ENCODE measurements at regions not wholly inside any gene's neighbourhood (a gene's known extent, or its start where the extent isn't known, plus 50 kb on each side); places are given as distances from the start of the nearest gene placed in this dataset.

DNA sequence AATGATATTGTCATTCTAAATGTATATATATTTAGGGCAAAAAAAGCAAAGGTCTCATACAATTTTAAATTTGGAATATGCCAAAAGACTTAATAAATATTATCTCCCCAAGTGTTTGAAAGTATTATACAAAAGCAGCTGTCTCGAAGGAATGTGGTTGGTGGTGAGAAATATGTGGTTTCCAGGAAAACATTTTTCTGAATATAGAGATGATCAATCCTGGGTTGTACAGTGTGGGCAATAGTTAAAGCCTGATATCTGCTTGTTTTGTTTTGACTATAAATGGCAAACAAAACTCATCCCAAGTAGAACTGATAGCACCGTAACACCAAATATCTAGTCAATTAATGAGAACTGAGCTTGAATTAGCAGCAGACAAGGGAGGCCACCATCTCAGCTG is 391.8 kb upstream of the CD180 start:
- TF ChIP-seq, protein P1, sequence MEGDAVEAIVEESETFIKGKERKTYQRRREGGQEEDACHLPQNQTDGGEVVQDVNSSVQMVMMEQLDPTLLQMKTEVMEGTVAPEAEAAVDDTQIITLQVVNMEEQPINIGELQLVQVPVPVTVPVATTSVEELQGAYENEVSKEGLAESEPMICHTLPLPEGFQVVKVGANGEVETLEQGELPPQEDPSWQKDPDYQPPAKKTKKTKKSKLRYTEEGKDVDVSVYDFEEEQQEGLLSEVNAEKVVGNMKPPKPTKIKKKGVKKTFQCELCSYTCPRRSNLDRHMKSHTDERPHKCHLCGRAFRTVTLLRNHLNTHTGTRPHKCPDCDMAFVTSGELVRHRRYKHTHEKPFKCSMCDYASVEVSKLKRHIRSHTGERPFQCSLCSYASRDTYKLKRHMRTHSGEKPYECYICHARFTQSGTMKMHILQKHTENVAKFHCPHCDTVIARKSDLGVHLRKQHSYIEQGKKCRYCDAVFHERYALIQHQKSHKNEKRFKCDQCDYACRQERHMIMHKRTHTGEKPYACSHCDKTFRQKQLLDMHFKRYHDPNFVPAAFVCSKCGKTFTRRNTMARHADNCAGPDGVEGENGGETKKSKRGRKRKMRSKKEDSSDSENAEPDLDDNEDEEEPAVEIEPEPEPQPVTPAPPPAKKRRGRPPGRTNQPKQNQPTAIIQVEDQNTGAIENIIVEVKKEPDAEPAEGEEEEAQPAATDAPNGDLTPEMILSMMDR (conservative IDR thresholded peaks at IDR 0.05): no peak
- H3K27ac ChIP-seq: no peak overlapping the region

DNA sequence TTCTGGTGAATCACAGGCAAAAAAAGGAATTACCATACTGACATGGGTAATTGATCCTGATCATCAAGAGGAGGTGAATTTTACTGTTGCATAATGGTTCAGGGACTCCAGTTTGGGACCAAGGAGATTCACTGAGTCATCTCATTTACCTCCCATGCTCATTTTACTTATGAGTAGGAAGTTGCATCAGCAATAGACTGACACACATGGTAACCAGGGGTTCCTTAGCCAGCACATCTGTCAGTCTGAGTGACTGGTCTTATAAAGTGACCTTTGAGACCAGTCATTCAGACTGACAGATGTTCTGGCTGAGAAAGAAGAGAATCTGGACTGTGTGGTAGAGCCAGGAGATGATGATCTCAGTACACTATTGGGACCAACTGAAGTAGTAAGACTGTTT is 384.6 kb upstream of the CD180 start:
- no peak overlapping the region for H3K27ac ChIP-seq
- TF ChIP-seq, protein P1 (conservative IDR thresholded peaks at IDR 0.05): no peak

DNA sequence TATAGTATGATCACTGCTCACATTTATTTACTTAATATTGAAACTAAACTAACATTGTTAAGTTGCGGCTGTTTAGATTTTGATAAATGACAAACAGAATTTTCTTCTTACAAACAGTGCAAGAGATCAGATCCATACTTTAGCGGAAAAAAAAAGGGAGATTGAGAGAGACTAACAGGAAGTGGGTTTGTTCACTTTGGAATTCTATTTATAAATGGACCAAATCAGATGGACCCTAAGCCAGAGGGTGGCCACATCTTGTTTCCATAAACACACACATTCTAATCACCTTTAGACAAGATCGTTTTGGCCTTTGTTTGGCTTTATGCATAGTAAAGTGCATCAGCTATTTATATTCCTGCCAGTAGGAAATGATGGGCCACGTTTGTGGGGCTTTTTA is 381.4 kb upstream of the CD180 start:
- H3K27ac ChIP-seq: no peak overlapping the region
- TF ChIP-seq, protein P1 (conservative IDR thresholded peaks at IDR 0.05): no peak

DNA sequence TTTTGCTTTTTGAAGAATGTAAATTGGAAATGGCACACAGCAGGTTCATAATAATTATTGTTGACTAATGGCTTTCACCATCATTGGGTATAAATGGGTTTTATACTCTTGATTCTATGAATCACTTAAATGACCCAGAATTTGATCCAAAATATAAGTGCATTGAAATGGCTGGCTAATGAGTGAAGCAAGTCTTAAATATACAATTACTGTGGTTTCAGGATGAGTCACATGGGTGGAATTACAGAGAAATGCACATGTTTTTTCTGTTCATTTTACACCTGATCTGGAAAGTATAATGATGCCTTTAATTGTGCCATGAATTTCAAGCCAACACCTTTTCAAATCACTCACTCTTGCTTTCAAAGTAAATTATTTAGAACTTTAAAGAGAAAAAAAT is 380.8 kb upstream of the CD180 start:
- no peak overlapping the region for H3K27ac ChIP-seq
- TF ChIP-seq, protein P1 (conservative IDR thresholded peaks at IDR 0.05): no peak

DNA sequence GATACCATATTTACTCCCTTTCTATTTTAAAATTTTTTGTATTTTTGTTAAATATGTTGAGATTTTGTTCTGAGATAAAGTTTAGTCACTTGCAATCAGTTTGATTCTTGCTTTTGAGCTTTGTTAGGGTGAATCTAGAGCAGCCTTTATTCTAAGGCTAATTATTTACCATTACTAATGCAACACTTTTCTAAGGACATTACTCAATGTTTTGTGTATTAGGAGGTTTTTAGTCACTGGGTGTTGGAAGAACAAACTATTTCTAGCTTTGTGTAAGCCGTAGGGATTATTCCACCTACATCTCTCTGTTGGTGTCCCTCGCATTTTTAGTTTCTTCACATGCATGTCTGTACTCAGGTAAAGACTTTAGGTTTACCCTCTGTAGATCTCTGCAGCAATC is 379.5 kb upstream of the CD180 start:
- TF ChIP-seq, protein P1 (conservative IDR thresholded peaks at IDR 0.05): no peak
- H3K27ac ChIP-seq: no peak overlapping the region

DNA sequence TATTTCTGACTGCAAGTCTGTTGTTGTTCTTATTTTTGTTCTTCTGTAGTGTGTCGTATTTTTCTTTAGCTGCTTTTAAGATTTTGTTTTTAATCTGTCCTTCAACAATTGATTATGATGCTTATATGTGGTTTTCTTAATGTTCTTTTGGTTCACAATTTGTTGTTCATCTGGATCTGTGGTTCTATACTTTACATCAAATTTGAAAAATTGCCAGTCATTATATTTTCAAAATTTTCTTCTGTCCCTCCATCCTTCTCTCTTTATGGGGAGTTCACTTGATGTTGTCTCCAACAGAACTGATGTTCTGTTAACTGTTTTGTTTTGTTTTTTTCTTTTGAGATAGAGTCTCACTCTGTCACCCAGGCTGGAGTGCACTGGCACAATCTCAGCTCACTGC is 378.5 kb upstream of the CD180 start:
- no peak overlapping the region for H3K27ac ChIP-seq
- TF ChIP-seq, protein P1 (conservative IDR thresholded peaks at IDR 0.05): no peak

DNA sequence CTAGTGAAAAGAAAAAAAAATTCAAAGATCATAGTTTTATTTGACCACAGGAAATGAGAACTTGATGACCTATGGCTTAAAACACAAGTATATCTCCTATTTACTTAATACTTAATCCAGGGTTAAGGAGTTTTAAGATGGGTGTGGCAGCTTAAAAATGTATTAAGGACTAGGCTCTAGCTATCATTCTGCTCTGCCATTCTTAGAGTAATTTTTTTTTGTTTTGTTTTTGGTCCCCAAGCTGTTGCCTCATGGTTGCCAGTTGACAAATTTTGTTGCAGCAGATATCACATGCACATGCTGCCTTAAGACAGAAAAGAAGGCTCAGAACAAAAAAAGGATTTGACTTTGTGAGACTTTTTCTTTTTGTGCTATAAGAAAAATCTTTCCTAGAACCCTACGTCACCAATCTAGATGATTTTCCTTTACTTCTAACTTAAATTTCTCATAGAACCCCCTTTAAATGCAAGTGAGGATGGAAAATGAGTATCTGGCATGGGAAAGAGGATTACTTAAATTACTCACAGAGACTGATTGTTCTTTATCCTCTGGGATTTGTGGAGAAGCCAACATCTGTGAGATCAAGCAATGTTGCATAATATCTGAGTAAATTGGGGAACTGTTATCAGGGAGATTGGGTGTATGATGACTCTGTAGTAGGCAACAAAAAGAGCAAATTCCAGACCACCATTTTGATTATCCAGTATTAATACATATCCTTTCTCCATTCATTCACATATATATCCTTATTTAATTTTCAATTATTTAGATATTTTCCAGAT is 364.7 kb upstream of the CD180 start:
- H3K27ac ChIP-seq: no peak overlapping the region

More for the DNA sequence above, 364.7 kb upstream of the CD180 start:
- TF ChIP-seq, protein P1 (conservative IDR thresholded peaks at IDR 0.05): no peak

All from VCaP (cell line).